Skeletal muscle tissue (tissue), 3 donors: ENCODE measurements at regions not wholly inside any gene's neighbourhood (a gene's known extent, or its start where the extent isn't known, plus 50 kb on each side); places are given as distances from the start of the nearest gene placed in this dataset.

ENCODE experiments used
- H3K27ac ChIP-seq: one replicate; pipeline ENCODE4 v1.7.0; 2013; ENCODE audit warnings: mild to moderate bottlenecking, low read depth, low read length, inconsistent platforms
- H3K27me3 ChIP-seq, 3 donors: one replicate each; pipeline ENCODE4 v1.7.0; 2013; ENCODE audit warnings: low read length in 3 of 3; ENCODE audit not compliant: control insufficient read depth in 3 of 3, insufficient read depth in 3 of 3
- H3K36me3 ChIP-seq, 3 donors: one replicate each; pipeline ENCODE4 v1.7.0; 2013; ENCODE audit warnings: low read length in 3 of 3; ENCODE audit not compliant: control insufficient read depth in 3 of 3, insufficient read depth in 3 of 3
- H3K4me1 ChIP-seq, 3 donors: one replicate each; pipeline ENCODE4 v1.7.0; 2013; ENCODE audit warnings: low read length in 3 of 3, mild to moderate bottlenecking in 3 of 3; ENCODE audit not compliant: control insufficient read depth in 3 of 3, insufficient read depth in 3 of 3
- H3K4me3 ChIP-seq, 3 donors: one replicate each; pipeline ENCODE4 v1.7.0; 2013; ENCODE audit warnings: low read length in 3 of 3
- H3K9ac ChIP-seq, 3 donors: one replicate each; pipeline ENCODE4 v1.7.0; 2013; ENCODE audit warnings: low read length in 3 of 3, mild to moderate bottlenecking in 3 of 3, moderate library complexity in 2 of 3, low read depth in 1 of 3
- H3K9me3 ChIP-seq, 3 donors: one replicate each; pipeline ENCODE4 v1.7.0; 2013; ENCODE audit warnings: low read length in 3 of 3; ENCODE audit not compliant: control insufficient read depth in 3 of 3
- donor health status: Osteomylitis.

- H3K36me3 ChIP-seq: no peaks in the 10 kb centered on the region
- H3K9ac ChIP-seq: no peak overlapping the region
- H3K27me3 ChIP-seq: no peaks in the 10 kb centered on the region
- no peak overlapping the region for H3K4me3 ChIP-seq
- H3K9me3 ChIP-seq: no peaks in the 10 kb centered on the region
- no peaks in the 10 kb centered on the region for H3K4me1 ChIP-seq
- H3K27ac ChIP-seq: no peak overlapping the region
Measured at GRCh38 chr2:12934146-12934756, 217.5 kb downstream of the TRIB2 start.

DNA sequence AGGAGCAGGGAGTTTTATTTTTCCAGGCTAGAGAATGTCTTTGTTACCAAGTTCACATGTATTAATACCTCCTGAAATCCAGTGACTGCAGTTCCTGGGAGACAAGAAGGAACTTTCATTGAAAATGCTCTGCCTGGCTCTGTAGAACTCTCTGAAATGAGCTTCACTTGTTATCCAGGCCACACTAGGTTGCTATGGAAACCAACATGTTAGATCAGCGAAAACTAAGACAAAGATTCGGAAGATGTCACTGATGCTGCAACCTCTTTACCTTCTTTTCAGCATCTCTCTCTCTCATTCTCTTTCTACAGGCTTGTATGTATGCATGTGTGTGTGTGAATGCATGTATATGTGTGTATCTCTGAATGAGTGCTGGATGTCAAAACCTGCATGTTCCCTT is 218.5 kb downstream of the TRIB2 start:
- H3K27ac ChIP-seq: no peak overlapping the region
- no peak overlapping the region for H3K4me3 ChIP-seq
- H3K4me1 ChIP-seq: no peaks in the 10 kb centered on the region
- H3K9me3 ChIP-seq: no peaks in the 10 kb centered on the region
- no peaks in the 10 kb centered on the region for H3K36me3 ChIP-seq
- H3K9ac ChIP-seq: no peak overlapping the region
- no peaks in the 10 kb centered on the region for H3K27me3 ChIP-seq

- Histone ChIP-seq H3K4me3 (no peak overlapping the region), H3K9ac (no peak overlapping the region), H3K27ac (no peak overlapping the region), H3K36me3 (no peaks in the 10 kb centered on the region), H3K4me1 (no peaks in the 10 kb centered on the region), H3K27me3 (no peaks in the 10 kb centered on the region), H3K9me3 (no peaks in the 10 kb centered on the region)
Measured at GRCh38 chr2:12935796-12936195, 219.1 kb downstream of the TRIB2 start.

- Histone ChIP-seq H3K4me3 (no peak overlapping the region), H3K27ac (no peak overlapping the region), H3K4me1 (no peaks in the 10 kb centered on the region), H3K27me3 (no peaks in the 10 kb centered on the region), H3K9ac (no peak overlapping the region), H3K36me3 (no peaks in the 10 kb centered on the region), H3K9me3 (no peaks in the 10 kb centered on the region)
Measured at GRCh38 chr2:12941203-12941602, 224.5 kb downstream of the TRIB2 start.

GRCh38 chr2:12948231-12948960 is 231.7 kb downstream of the TRIB2 start:
- Histone ChIP-seq H3K4me1 (no peaks in the 10 kb centered on the region), H3K4me3 (no peak overlapping the region), H3K27me3 (no peaks in the 10 kb centered on the region), H3K27ac (no peak overlapping the region), H3K9ac (no peak overlapping the region), H3K9me3 (no peaks in the 10 kb centered on the region), H3K36me3 (no peaks in the 10 kb centered on the region)

- H3K27ac ChIP-seq: no peak overlapping the region
- no peak overlapping the region for H3K9ac ChIP-seq
- H3K4me1 ChIP-seq: no peaks in the 10 kb centered on the region
- no peaks in the 10 kb centered on the region for H3K36me3 ChIP-seq
- H3K27me3 ChIP-seq: no peaks in the 10 kb centered on the region
- H3K9me3 ChIP-seq: no peaks in the 10 kb centered on the region
- no peak overlapping the region for H3K4me3 ChIP-seq
Measured at GRCh38 chr2:12948961-12949353, 232.2 kb downstream of the TRIB2 start.

DNA sequence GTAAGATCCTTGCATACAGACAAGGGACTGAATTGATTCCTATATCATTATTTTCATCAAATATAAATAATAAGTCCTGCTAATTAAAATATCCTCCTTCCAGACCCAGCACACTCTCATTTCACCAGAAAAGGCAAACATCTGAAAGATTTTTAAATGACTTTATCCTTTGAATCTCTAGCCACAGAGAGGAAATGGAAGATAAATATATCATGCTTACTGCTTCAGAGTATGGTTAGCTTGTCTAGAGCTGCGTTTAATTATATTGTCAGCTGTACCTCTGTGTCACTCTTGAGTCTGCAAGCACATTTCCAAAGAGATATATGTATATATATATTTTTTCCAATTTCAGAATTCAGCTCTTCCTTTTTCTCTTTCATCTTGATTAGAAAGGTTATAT is 232.7 kb downstream of the TRIB2 start:
- H3K4me1 ChIP-seq: no peaks in the 10 kb centered on the region
- H3K27ac ChIP-seq: no peak overlapping the region
- H3K4me3 ChIP-seq: no peak overlapping the region

GRCh38 chr2:12950174-12950573 is 233.4 kb downstream of the TRIB2 start:
- H3K4me1 ChIP-seq: no peaks in the 10 kb centered on the region
- no peak overlapping the region for H3K9ac ChIP-seq
- no peak overlapping the region for H3K27ac ChIP-seq
- H3K27me3 ChIP-seq: no peaks in the 10 kb centered on the region
- no peaks in the 10 kb centered on the region for H3K9me3 ChIP-seq
- H3K4me3 ChIP-seq: no peak overlapping the region
- no peaks in the 10 kb centered on the region for H3K36me3 ChIP-seq

More for the DNA sequence above, 232.7 kb downstream of the TRIB2 start:
- Histone ChIP-seq H3K9ac (no peak overlapping the region), H3K27me3 (no peaks in the 10 kb centered on the region), H3K36me3 (no peaks in the 10 kb centered on the region), H3K9me3 (no peaks in the 10 kb centered on the region)

GRCh38 chr2:12950957-12951656 is 234.4 kb downstream of the TRIB2 start:
- no peaks in the 10 kb centered on the region for H3K36me3 ChIP-seq

DNA sequence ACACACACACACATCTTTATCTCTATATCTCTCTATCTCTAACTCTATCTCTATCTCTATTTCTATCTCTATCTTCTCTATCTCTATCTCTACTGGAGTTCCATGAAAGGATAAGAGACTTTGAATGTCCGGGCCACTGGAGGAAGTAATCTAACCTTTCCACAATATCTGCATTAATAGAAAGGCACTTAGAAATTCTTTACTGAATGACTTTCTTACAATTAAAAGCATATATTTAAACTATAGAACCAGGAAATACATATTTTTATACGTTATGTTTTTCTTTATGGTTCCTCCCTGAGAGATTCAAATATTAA is 234.9 kb downstream of the TRIB2 start:
- Histone ChIP-seq H3K9ac (no peak overlapping the region), H3K27ac (no peak overlapping the region), H3K4me1 (no peaks in the 10 kb centered on the region), H3K27me3 (no peaks in the 10 kb centered on the region), H3K9me3 (no peaks in the 10 kb centered on the region), H3K36me3 (no peaks in the 10 kb centered on the region), H3K4me3 (no peak overlapping the region)

More at GRCh38 chr2:12950957-12951656, 234.4 kb downstream of the TRIB2 start:
- H3K9ac ChIP-seq: no peak overlapping the region
- H3K27me3 ChIP-seq: no peaks in the 10 kb centered on the region
- H3K4me3 ChIP-seq: no peak overlapping the region
- no peaks in the 10 kb centered on the region for H3K9me3 ChIP-seq
- no peaks in the 10 kb centered on the region for H3K4me1 ChIP-seq
- no peak overlapping the region for H3K27ac ChIP-seq
